ENCODE measurements at regions not wholly inside any gene's neighbourhood (a gene's known extent, or its start where the extent isn't known, plus 50 kb on each side); places are given as distances from the start of the nearest gene placed in this dataset.

GRCh38 chr20:36086767-36087166 is 67.8 kb upstream of the EPB41L1 start:
- ChIA-PET CTCF (interaction anchor here (3.0 kb wide), 1 partner anchor 94 kb away, joined by 11 read pairs; no protein-coding TSS in a partner anchor), POLR2A (no interaction called here)
- TF ChIP-seq, protein P1, sequence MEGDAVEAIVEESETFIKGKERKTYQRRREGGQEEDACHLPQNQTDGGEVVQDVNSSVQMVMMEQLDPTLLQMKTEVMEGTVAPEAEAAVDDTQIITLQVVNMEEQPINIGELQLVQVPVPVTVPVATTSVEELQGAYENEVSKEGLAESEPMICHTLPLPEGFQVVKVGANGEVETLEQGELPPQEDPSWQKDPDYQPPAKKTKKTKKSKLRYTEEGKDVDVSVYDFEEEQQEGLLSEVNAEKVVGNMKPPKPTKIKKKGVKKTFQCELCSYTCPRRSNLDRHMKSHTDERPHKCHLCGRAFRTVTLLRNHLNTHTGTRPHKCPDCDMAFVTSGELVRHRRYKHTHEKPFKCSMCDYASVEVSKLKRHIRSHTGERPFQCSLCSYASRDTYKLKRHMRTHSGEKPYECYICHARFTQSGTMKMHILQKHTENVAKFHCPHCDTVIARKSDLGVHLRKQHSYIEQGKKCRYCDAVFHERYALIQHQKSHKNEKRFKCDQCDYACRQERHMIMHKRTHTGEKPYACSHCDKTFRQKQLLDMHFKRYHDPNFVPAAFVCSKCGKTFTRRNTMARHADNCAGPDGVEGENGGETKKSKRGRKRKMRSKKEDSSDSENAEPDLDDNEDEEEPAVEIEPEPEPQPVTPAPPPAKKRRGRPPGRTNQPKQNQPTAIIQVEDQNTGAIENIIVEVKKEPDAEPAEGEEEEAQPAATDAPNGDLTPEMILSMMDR (IDR thresholded peaks at IDR 0.05), result no peak
- ATAC-seq, result no peak
- Mint-ChIP-seq H3K27me3 (peaks cover 28% of the 10 kb centered on the region), H3K4me1 (ENCODE audit: low read depth) (no peaks in the 10 kb centered on the region), H3K9me3 (no peaks in the 10 kb centered on the region), H3K36me3 (ENCODE audit: low read depth) (no peaks in the 10 kb centered on the region), H3K27ac (no peak overlapping the region), H3K4me3 (no peak overlapping the region)
- intact Hi-C loops (cut with micrococcal nuclease), result no loop called here
- no peak for DNase-seq

- peaks cover 8% of the 10 kb centered on the region for H3K4me1 Mint-ChIP-seq (ENCODE audit: low read depth)
- H3K27ac Mint-ChIP-seq, result no peak overlapping the region
- ChIA-PET CTCF (interaction anchor here (1.7 kb wide), 1 partner anchor 49 kb away, joined by 6 read pairs; no protein-coding TSS in a partner anchor), POLR2A (interaction anchor here (0.6 to 0.7 kb wide), 2 partner anchors 11 to 26 kb away, joined by 3 to 5 read pairs; no protein-coding TSS in a partner anchor)
- TF ChIP-seq, protein P1 (IDR thresholded peaks at IDR 0.05), result no peak
- H3K27me3 Mint-ChIP-seq, result peaks cover 39% of the 10 kb centered on the region
- DNase-seq (no peak), ATAC-seq (no peak)
- intact Hi-C loops (cut with micrococcal nuclease), result no loop called here
- H3K4me3 Mint-ChIP-seq, result no peak overlapping the region
- no peaks in the 10 kb centered on the region for H3K36me3 Mint-ChIP-seq (ENCODE audit: low read depth)
- no peaks in the 10 kb centered on the region for H3K9me3 Mint-ChIP-seq
These were observed 64.3 kb upstream of the EPB41L1 start for GRCh38 chr20:36090223-36090622.

- no peaks in the 10 kb centered on the region for H3K9me3 Mint-ChIP-seq
These were observed 62.8 kb upstream of the EPB41L1 start for GRCh38 chr20:36091561-36092397.

GRCh38 chr20:36092398-36093024 is 62.0 kb upstream of the EPB41L1 start:
- POLR2A ChIA-PET, result interaction anchor here (1.5 kb wide), 1 partner anchor 28 kb away, joined by 5 read pairs; no protein-coding TSS in a partner anchor
- H3K4me1 Mint-ChIP-seq (ENCODE audit: low read depth), result peaks cover 11% of the 10 kb centered on the region
- CTCF ChIA-PET, result interaction anchor here (1.0 to 1.3 kb wide), 3 partner anchors 26 to 97 kb away, joined by 3 to 5 read pairs (median 3); no protein-coding TSS in a partner anchor
- no peaks in the 10 kb centered on the region for H3K9me3 Mint-ChIP-seq
- H3K27ac Mint-ChIP-seq, result peak overlapping the region; percentile 7
- ATAC-seq (peak; percentile 56), DNase-seq (peak; percentile 15)
- H3K36me3 Mint-ChIP-seq (ENCODE audit: low read depth), result no peaks in the 10 kb centered on the region
- H3K27me3 Mint-ChIP-seq, result peaks cover 38% of the 10 kb centered on the region
- peak overlapping the region; percentile 77 for H3K4me3 Mint-ChIP-seq
- intact Hi-C loops (cut with micrococcal nuclease), result no loop called here
- TF ChIP-seq, protein P1 (IDR thresholded peaks at IDR 0.05), result no peak

More at GRCh38 chr20:36091561-36092397, 62.8 kb upstream of the EPB41L1 start:
- TF ChIP-seq, protein P1 (IDR thresholded peaks at IDR 0.05), result no peak
- Mint-ChIP-seq H3K36me3 (ENCODE audit: low read depth) (no peaks in the 10 kb centered on the region), H3K4me1 (ENCODE audit: low read depth) (peaks cover 11% of the 10 kb centered on the region), H3K4me3 (peak overlapping the region; percentile 30), H3K27me3 (peaks cover 38% of the 10 kb centered on the region), H3K27ac (no peak overlapping the region)
- intact Hi-C loops (cut with micrococcal nuclease), result no loop called here
- DNase-seq (no peak), ATAC-seq (no peak)
- ChIA-PET POLR2A (interaction anchor here (1.5 kb wide), 1 partner anchor 27 kb away, joined by 5 read pairs; no protein-coding TSS in a partner anchor), CTCF (interaction anchor here (1.0 to 1.3 kb wide), 3 partner anchors 26 to 97 kb away, joined by 3 to 5 read pairs (median 3); no protein-coding TSS in a partner anchor)
